Fibroblast of skin of right biceps (primary cell): ENCODE measurements at regions not wholly inside any gene's neighbourhood (a gene's known extent, or its start where the extent isn't known, plus 50 kb on each side); places are given as distances from the start of the nearest gene placed in this dataset.
A peak's percentile ranks its signal among the peaks of the same experiment; 100 is the strongest.

Experiments
- DNase-seq: peaks from one replicate; pipeline ENCODE4 v3.0.0-alpha.2; 2013

DNA sequence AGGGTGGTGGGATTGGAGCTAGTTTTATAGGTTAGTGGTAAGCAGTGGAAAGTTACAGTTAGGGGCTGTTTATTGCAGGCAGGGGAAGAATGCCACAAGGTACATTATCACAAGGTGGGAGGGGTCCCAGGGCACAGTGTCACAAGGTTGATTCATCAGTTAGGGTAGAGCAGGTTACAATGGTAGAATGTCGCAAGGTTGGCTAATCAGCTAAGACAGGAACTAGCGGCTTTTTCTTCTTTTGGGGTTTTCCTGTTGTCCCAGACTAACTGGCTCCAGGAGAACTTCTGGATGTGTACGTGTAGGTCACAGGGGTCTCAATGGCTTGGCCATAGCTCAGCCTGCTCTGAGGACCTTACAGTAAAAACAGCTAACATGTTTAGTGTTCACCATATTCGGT, 1221.1 kb downstream of the SLITRK1 start:
- no peak for DNase-seq

GRCh38 chr13:82658811-82659210, 1223.5 kb downstream of the SLITRK1 start:
- DNase-seq = no peak

DNA sequence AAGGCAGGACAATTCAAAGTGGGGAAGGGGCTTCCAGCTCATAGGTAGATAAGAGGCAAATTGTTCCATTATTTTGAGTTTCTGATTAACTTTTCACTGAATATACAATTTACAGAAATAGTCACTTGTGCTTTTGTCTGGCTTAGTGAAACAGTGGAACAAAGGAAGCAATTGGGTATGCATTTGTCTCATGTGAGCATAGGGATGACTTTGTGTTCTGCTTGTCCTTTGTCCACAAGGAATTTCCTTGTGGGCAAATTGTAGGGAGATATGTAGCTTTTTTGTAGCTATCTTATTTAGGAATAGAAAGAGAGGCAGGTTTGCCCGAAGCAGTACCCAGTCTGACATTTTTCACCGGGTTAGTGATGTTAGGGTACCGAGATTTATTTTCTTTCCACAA, 1224.8 kb downstream of the SLITRK1 start:
- DNase-seq = no peak

- DNase-seq = peak; percentile 1
Measured at GRCh38 chr13:82654861-82655855, 1227.1 kb downstream of the SLITRK1 start.

DNA sequence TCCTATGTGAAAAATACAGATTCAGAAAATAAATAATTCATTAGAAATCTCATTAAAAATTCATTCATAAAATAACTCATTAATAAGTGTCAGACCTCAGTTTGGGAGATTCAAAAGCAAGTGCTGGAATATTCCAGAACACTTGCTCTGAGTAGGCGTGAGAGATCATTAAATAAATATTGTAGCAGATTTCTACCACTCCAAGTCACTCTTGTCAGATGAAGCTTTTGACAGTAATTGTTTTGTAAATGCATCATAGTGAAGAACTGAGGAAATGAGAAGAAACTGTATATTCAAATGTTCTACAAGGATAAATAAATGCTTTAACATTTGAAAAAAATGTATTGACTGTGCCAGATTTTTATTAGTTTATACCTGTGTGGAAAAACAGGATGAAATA, 1228.1 kb downstream of the SLITRK1 start:
- no peak for DNase-seq

DNA sequence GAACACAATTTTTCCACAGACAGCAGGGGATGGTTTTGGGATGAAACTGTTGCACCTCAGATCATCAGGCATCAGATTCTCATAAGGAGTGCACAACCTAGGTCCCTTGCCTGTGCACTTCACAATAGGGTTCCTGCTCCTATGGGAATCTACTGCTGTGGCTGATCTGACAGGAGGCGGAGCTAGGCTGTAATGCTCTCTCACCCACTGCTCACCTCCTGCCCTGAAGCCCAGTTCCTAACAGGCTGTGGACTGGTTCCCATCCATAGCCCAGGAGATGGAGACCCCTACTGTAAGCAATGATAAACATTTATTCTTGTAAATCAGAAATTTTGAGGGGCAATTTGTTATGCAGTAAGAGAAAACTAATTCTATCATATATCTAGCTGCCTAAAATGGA, 1234.7 kb downstream of the SLITRK1 start:
- no peak for DNase-seq

DNA sequence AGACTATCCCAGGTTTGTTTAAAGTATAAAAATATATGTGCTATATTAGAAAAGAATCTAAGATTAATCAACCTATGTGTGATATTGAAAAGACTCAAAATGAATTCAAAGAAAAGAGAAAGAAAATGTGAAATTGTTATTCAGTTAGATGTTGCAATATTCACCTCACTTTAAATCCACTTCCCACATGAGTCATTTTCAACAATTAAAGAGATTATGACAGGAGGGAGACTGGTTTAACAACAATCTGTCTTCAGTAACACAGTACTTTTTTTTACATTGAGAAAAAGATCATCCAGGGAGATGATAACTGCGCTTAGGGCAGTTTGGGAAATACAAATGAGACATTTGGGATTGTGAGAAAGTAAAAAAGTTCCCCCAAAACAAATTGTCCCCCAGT, 1246.2 kb downstream of the SLITRK1 start:
- no peak for DNase-seq

- no peak for DNase-seq
Measured at GRCh38 chr13:82634946-82635345, 1247.3 kb downstream of the SLITRK1 start.

DNA sequence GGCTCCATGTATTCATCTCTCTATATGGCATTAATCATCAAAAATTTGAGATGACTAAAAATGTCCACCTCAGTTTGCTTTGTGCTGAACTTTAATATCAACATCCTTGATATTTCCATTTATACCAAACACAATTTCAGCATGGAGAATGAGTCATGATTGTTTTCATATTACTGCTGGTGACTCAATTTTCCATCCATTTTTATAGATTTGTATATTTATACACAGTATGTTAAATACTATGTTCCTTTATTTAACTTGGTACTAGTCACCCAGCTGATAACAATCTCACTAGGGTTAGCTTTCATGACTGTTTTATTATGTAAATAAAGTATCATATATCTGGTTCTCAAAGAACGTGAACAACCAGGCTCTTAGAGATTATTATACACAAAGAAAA, 1255.1 kb downstream of the SLITRK1 start:
- DNase-seq = peak; percentile 51

- no peak for DNase-seq
Measured at GRCh38 chr13:82625717-82626116, 1256.6 kb downstream of the SLITRK1 start.

GRCh38 chr13:82615043-82615442, 1267.2 kb downstream of the SLITRK1 start:
- DNase-seq = no peak

- DNase-seq = no peak
Measured at GRCh38 chr13:82614086-82614485, 1268.2 kb downstream of the SLITRK1 start.

DNA sequence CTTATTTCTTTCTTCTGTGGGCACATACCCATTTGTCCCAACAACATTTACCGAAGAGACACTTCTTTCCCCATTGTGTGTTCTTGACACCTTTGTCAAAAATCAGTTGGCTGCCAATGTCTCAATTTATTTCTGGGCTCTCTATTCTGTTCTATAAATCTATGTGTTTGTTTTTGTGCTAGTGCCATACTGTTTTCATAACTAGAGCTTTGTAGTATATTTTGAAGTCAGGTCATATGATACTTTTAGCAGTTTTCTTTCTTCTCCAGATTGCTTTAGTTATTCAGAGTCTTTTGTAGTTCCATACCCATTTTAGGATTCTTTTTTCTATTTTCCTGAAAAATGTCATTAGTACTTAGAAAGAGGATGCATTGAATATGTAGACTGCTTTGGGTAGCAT, 1276.3 kb downstream of the SLITRK1 start:
- no peak for DNase-seq

DNA sequence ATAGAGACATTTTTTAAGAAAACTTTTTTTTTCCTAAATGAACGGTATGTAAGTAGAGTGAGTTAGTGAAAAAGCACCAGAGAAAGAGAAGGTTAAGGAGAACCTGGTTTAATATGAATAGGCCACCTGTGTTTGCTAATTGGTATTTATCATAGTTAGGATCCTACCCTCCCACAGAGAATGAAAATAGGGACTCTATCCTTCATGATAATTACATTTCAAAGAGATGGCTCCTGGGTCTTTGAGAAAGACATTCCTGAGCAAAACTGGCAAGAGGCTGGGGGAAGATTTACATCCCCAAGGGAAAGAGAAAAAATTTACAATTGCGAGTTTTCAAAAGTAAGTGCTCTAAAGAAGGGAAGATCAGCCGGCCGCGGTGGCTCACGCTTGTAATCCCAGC, 1284.5 kb downstream of the SLITRK1 start:
- DNase-seq = no peak

GRCh38 chr13:82593239-82593638, 1289.0 kb downstream of the SLITRK1 start:
- no peak for DNase-seq

- DNase-seq = peak; percentile 0
Measured at GRCh38 chr13:82571653-82572052, 1310.6 kb downstream of the SLITRK1 start.

DNA sequence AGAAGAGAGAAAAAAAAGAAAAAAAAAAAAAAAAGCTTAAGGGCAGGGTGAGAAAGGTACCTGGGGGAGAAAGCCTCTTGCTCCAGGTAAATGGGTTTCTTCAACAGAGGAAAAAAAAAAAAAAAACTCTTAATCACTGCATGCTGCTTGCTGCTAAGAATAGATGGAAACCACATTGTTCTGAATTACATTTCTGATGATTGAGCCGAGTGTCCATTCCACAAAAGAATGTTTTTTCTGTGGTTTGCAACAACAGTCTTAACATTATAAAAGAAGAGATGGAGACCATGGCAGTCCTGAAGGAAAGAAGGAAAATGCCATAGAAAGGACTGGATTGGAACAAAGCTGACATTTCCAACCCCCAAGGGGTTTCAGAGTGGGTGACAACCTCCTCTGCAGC, 1312.7 kb downstream of the SLITRK1 start:
- peak; percentile 0 for DNase-seq

DNA sequence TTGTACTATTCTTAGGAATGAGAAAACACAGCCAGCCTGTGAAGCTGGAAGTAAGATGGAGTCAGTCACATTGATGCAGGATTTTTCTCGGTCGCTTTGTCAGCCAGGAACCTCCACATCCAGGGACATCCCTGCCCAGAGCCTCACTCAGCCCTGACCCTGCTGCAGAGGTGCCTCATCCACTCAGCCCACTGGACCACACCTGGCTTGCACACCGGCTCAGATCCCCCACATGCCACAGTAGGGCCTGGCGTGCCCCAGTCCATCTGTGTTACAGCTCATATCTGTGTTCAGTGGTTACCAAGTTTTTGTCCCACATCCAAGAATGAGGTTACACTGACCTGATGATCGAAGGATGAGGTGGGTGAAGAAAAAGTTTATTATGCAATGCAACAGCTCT, 1315.4 kb downstream of the SLITRK1 start:
- DNase-seq = no peak

GRCh38 chr13:82565201-82565600, 1317.1 kb downstream of the SLITRK1 start:
- no peak for DNase-seq

DNA sequence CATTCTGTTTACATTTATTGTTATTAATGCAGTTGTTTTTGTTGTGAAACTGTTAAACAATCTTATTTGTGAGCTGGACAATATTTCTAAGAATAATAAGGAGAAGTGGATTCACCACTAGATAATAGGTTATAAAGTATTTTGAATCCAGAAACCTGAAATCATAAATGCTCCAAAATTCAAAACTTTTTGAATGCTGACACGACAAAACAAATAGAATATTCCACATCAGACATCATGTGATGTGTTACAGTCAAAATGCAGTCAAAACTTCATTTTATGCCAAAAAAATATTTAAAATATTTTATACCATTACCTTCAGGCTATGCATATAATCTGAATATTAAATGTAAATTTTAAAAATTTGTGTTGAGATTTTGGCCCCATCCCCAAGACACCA, 1321.4 kb downstream of the SLITRK1 start:
- no peak for DNase-seq

- no peak for DNase-seq
Measured at GRCh38 chr13:82522872-82523271, 1359.4 kb downstream of the SLITRK1 start.

DNA sequence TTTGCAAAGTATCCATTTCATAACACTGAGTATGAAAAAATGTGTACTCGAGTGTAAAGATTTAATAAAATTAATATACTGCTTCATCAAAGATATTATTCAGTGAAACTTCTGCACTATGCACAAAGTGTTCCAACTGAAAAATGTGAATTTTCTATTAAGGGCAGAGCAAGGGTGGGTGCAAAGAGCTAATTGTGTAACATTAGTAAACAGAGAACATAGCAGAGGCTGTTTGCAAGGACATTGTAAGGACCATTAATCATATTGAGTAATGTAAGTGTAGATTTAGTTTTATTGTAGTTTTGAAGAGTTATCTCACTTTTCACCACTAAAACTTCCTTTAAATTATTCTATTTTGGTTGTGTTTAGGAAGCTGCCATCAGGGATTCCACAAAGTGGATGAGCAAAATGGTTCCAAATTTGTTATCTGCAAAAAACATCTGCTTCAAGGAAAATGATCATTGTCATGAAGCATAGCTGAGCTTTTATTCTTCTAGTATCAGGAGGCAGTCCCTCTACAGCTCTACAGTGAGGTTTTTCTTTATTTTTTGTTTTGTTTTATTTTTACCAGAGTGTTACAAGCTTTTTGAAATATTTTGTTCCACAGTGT, 1375.4 kb downstream of the SLITRK1 start:
- DNase-seq = no peak

DNA sequence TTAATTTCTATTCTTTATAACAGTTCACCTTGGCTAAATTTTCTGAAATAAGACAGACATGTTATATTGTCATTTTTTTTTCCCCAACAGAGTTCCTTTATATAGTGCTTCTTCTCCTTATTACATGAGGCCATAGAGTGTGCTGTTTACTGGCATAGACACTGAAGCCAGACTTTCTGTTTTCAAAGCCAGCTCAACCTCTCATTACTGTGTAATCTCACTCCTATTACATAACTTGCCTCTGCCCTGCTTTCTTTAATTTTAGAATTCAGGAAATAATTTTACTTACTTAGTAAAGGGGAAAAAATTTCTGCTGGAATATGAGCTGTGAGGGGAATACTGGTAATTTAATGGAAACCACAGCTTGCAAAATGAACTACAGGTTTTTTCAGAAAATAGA, 1380.4 kb downstream of the SLITRK1 start:
- DNase-seq = no peak

- DNase-seq = no peak
Measured at GRCh38 chr13:82480415-82480814, 1401.9 kb downstream of the SLITRK1 start.
